Muscle of arm (tissue), 1 donor: ENCODE measurements at regions not wholly inside any gene's neighbourhood (a gene's known extent, or its start where the extent isn't known, plus 50 kb on each side); places are given as distances from the start of the nearest gene placed in this dataset.
"Not testable (repeated sequence)": the region's sequence is repeated elsewhere in the genome, so short reads cannot be mapped to it uniquely, and the experiment has no call there.

Source experiments
- DNase-seq: peaks from one replicate; pipeline ENCODE4 v3.0.0-alpha.2; 2013

GRCh38 chr2:87674729-87675128, 73.2 kb upstream of the PLGLB2 start:
- not testable (repeated sequence) for DNase-seq

DNA sequence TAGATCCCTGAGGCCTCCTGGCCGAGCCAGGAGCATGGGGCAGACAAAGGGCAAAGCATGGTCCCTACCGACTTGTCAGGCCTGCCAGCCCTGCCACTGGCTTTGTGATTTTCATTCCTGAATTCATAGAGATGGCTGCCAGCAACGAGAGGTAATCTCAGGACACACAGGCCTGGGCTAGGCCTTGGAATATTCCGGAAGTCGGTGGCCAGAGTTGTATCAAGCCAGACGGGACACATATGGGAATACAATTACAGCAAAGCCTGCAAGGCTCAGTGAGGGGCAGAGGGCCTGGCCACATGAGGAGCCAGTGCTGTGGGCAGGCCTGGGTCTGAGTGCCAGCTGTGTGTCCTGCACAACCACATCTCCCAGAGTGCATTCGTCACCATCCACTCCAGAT, 72.4 kb upstream of the PLGLB2 start:
- not testable (repeated sequence) for DNase-seq

DNA sequence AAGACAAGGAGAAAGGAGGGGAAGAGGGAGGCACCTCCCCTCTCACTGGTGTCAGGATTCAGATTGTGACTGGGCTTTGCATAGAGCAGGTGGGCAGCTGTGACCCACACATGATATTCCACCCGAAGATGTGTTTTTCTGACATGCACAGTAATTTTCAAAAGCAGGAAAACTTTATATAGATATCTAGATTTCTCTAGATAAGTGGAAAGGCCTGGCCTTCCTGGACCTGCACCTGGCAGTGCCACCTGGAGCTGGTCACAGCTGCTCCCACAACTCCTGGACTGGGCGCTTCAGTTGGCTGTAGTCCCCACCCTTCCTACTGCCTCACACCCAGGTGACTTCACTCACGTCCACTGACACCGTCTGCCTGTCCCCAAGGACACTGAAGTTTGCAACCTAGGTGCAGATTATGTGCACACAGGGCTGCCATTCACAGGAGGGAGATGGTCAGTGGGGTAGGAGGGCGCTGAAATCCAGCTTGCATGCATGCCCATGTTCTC, 70.4 kb upstream of the PLGLB2 start:
- DNase-seq = not testable (repeated sequence)

DNA sequence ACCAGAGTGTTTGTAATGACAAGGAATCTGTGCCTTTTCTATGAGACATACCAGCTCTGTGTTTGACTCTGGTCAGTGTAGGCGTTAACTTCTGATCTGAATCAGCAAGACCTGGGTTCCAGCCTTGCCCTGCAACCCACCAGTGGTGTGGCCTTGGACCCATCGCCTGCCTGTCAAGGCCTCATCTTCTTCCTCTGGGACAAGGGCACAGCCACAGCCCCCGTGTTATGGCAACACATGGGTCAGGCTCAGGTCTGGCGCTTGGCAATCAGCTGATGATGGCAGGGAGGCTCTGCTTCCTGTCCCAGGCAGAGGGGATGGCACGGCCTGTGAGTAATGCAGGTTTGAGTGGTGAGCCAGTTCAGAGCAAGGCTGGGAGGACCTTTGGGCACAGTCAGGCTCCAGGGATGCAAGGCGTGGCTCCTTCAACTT, 69.1 kb upstream of the PLGLB2 start:
- DNase-seq = not testable (repeated sequence)

GRCh38 chr2:87679950-87680349, 67.9 kb upstream of the PLGLB2 start:
- not testable (repeated sequence) for DNase-seq

DNA sequence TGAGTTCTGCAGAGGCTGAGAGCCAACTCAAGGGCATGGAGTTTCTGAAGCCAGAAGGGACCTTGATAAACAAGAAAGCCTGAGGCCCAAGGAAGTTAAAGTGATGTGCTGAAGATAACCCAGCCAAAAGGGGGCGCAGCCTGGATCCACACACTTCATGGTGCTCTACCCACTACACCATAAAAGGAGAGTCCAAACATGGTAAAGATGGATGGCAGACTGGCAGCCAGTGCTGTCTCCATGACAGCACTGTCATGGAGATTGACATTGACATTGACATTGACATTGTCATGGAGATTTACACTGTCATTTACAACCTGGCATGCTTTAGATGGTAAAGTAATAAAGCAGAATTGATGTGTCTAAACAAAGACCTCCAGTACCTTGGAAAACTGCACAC, 67.2 kb upstream of the PLGLB2 start:
- DNase-seq = not testable (repeated sequence)

DNA sequence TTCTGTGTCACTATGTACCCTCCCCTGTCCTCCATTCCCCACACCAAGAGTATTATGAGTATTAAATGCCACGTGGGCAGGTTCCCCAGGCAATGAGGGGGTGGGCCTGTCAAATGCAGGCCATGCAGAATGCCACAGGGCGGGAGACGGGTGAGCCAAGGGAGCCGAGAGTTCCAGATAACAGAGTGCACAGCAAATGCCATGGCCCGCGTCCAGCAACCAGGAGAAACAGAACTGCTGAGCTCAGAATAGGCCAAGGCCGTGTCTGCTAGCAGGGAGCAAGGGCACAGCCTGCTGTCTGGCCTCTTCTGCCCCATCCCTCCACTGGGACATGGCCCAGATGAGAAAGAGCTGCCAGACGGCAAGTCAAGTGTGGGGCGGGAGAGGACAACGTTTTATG, 64.4 kb upstream of the PLGLB2 start:
- not testable (repeated sequence) for DNase-seq

- not testable (repeated sequence) for DNase-seq
Measured at GRCh38 chr2:87683961-87684360, 63.9 kb upstream of the PLGLB2 start.

GRCh38 chr2:87685558-87685957, 62.3 kb upstream of the PLGLB2 start:
- DNase-seq = not testable (repeated sequence)

GRCh38 chr2:87686873-87687549, 60.9 kb upstream of the PLGLB2 start:
- DNase-seq = not testable (repeated sequence)

GRCh38 chr2:87687550-87688270, 60.2 kb upstream of the PLGLB2 start:
- not testable (repeated sequence) for DNase-seq

DNA sequence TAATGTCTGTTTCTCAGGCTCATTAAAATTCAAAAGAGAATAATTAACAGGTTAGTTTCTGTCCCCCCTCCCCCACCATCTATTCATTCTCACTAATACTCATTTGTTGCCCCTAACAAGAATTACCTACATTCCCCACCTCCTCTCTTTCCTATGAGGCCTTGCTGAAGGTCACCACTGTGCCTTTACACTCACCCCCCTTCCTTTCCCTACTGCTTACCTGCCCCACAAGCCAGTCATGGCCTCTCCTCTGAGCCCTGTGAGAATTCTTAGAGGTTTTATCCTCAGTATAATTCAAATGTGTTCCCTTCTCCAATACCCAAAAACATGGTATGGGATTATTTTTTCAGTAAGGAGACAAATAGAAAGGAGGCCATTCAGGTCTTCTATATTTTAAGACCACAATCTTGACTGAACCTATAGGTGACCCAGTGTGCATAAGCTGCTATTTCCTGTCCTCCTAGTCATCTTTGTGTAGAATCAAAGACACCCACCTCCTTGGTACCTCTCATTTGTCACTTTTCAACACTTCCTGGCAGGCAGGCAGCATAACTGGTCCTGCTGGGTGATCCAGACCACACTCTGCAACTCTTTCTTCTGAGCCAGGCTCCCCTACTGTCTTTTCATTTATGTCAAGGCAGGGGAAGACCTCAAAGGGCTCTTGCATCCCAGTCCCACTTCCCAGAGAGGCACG, 55.8 kb upstream of the PLGLB2 start:
- not testable (repeated sequence) for DNase-seq

GRCh38 chr2:87692914-87693313, 55.0 kb upstream of the PLGLB2 start:
- DNase-seq = not testable (repeated sequence)

DNA sequence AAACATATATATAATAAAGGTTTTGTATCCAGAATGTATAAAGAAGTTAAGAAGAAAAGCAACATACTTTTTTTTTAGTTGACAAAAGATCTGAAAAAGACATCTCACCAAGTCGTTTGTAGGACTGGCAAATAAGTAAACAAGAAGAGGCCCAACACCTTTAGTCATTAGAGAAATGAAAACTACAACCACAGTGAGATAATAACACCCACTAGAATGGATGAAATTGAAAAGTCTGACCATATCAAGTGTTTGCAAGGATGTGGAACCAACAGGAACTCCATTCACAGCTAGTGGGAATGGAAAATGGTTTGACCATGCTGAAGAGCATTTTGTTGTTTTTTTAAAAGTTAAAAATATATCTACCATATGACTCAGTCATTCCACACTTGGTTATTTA, 54.0 kb upstream of the PLGLB2 start:
- not testable (repeated sequence) for DNase-seq

DNA sequence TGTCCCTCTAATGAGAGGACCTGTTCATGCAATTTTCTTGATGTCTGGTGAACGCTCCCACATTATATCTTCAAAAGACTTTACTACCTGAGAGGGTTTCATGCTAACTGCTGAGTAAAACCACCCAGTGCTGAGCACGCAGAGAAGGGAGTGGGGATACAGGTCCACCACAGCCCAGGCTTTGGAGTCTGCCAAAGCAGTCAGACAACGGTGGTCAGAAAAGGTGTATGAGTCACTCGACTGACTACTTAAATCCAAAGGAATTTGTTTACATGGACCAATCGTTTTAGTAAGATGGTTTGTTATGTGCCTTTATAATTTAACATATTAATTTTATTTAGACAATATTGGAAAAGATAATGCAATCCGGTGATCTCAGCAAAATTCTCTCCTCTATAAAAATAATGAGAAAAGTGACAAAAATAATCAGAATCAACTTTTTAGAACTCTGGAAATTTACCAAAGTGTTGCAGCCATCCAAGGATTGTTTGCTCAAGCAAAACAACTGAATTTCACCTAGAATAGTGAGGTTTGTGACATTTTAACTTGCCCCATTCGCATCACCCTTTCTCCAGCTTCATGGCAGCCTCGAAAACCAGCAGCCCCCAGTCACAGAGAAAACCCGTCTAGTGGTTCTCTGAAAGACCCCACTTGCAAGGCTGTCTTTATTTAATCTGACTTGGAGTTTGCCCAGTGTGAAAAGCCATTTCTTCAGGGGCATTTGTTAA, 52.1 kb upstream of the PLGLB2 start:
- DNase-seq = not testable (repeated sequence)
